ENCODE measurements at regions not wholly inside any gene's neighbourhood (a gene's known extent, or its start where the extent isn't known, plus 50 kb on each side); places are given as distances from the start of the nearest gene placed in this dataset.
A peak's percentile ranks its signal among the peaks of the same experiment; 100 is the strongest.
"Not testable (repeated sequence)": the region's sequence is repeated elsewhere in the genome, so short reads cannot be mapped to it uniquely, and the experiment has no call there.

DNA sequence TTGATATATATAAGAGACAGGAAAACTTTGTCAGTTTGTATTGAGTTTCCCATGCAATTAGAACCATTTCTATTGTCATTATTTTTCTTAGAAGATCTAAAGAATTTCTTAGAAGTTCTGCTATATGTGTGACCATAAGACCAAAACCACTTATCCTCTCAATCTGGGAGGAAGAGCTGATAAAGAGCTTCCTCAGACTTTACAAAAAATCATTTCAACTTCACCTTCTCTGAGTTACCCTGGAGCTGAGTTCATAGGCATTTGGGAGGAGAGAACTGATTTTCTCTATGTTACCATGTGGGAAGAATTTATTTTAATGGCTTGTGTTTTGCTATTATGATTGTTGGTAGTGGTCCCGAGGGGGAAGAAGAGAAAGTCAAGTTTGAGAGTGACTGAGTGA lies 329.3 kb downstream of the GPD2 start:
- no peak for DNase-seq (ENCODE audit: low read depth in 4 of 4, low spot score in 3 of 4)

DNA sequence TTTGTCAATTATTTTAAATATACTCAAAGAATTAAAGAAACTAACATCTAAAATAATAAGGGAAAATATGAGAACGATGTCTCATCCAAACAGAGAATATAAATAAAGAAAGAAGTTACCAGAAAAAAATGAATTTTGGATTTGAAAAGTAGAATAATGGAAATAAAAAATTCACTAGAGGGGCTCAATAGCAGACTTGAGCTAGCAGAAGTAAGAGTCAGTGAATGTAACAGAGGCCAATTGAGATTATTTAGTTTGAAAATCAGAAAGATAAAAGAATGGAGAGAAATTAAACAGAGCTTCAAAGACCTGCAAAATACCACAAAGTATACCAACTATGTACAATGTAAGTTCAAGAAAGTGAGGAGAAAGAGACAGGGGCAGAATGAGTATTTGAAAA lies 333.6 kb downstream of the GPD2 start:
- DNase-seq (ENCODE audit: low read depth in 4 of 4, low spot score in 3 of 4): no peak

DNA sequence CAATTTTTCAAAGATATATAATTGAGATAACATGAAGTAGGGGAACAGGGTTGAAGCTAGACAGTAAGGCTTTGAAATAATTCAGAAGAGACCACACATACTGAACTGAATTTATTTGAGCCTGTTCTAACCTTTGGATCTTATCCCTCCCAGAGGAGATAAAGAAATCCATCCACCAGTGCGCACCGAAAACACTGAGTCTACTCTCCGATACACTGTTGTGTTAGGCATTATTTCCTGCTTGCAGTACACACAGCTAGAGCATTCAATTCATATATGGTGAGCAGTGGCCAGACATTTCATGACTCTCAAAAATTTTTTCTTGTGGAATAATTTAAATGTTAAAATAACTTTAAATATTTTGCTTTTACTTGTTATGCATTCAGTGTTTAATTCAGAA lies 342.7 kb downstream of the GPD2 start:
- DNase-seq (ENCODE audit: low read depth in 4 of 4, low spot score in 3 of 4): no peak

DNA sequence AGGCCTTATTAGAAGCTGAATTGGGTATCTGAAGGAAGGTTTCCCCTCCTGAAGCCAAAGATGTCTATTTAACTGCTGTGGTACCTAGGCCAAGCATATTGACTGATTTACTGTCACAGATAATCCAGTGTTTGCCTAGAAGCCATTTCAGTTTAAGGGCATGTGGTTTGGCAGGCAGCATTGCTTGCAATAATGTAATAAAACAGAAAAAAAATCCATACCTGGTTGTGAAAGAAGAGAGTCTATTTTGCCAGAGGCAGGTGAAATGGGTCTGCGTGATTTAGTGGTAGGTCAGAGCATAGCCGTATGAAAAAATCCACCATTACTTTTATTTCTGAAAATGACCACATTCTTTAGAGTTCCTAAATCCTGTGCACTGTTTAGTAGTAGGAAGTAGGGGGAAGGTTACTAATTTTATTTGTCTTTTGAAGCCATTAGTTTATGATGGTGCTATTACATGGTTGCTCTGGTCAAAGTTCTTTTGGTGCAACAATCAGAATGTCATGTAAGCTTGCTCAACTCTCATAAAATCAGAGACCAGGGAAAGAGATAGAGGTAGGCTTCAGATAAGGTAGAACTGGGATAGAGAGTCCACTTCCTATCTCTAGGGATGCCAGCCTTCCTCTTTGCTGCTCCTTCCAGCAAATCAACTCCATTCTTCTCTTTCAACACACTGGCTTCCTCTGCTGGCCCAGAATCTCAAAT lies 343.4 kb downstream of the GPD2 start:
- DNase-seq (ENCODE audit: low read depth in 4 of 4, low spot score in 3 of 4): no peak

DNA sequence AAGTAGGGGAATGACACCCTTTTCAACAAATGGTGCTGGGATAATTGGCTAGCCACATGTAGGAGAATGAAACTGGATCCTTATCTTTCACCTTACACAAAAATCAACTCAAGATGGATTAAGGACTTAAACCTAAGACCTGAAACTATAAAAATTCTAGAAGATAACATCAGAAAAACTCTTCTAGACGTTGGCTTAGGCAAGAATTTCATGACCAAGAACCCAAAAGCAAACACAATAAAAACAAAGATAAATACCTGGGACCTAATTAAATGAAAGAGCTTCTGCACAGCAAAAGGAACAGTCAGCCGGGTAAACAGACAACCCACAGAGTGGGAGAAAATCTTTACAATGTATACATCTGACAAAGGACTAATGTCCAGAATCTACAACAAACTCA lies 345.5 kb downstream of the GPD2 start:
- DNase-seq (ENCODE audit: low read depth in 4 of 4, low spot score in 3 of 4): not testable (repeated sequence)

DNA sequence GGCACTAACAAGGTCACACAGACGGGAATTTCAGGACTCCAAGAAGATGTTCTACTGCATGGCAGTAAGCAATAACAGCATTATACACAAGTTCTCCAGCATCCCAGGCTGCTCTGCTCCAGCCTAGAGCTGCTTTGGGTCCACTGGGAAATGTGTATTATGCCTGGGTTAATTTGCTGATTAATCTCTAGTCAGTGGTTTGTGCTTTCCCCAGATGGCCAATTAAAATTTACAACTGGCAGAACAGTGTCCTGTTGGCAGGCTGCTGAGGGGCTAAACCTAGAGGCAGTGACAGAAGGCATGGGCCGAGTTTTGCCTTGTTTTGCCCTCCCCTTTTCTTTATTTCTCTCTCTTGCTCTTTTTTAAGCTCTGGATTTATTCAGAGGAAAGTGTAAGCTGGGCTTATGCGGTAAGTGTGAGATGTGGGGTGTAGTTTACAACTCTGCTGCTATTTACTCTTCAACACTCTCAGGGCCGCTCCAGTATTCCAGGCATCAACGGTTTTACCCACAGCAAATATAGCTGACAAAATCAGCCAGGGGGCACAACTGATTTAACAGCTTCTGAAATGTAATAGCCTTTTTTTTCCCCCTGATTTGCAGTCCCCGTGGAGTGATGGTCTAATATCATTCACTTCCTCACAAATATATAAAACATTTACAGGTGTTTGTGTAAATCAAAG lies 348.0 kb downstream of the GPD2 start:
- no peak for DNase-seq (ENCODE audit: low read depth in 4 of 4, low spot score in 3 of 4)

DNA sequence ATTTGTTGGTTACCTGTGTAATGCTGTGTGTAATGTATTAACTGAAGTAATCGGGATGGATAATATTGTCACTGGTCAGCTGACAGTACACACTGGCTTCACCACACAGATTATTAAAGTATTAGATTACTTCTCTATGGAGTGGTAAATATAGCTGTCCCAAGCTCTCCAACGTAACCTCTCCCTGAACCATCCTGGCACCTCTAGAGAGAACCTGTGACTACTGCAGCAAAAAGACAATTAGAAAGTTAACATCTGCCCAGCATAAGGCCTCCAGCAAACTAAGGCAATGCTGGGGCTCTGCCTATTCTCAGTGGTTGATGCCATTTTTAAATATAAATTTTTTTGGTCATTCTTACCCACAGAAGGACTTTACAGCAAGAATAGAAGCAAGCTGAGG lies 351.3 kb downstream of the GPD2 start:
- no peak for DNase-seq (ENCODE audit: low read depth in 4 of 4, low spot score in 3 of 4)

DNA sequence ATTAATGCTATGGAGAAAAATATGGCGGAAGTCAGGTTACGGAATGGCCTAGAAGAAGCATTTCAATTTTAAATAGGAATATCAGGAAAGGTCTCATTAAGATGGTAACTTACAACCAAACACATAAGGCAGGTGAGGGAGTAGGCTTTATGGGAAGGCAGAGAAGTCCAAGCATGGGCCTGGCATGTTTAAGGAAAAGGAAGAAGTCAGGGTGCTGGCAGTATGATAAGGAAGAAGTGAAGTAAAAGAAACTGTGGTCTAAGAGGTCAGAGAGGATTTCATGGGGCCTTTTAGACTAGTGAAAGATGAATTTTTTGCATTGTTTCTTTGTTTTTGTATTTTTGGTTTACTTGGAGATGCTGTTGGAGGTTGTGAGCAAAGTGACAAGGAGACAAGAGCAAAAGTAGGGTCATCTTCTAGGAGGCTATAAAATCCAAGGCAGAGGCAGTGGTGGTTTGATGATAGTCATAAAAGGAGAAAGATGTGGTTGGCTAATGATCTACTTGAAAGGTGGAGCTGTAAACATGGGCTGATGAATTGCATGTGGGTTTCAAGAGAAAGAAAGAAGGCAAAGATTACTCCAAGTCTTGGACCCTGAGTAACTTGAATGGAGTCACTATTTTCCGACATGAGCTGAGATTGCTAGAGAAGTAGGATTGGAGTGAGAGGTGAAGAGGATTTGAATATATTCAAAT lies 354.3 kb downstream of the GPD2 start:
- no peak for DNase-seq (ENCODE audit: low read depth in 4 of 4, low spot score in 3 of 4)

DNA sequence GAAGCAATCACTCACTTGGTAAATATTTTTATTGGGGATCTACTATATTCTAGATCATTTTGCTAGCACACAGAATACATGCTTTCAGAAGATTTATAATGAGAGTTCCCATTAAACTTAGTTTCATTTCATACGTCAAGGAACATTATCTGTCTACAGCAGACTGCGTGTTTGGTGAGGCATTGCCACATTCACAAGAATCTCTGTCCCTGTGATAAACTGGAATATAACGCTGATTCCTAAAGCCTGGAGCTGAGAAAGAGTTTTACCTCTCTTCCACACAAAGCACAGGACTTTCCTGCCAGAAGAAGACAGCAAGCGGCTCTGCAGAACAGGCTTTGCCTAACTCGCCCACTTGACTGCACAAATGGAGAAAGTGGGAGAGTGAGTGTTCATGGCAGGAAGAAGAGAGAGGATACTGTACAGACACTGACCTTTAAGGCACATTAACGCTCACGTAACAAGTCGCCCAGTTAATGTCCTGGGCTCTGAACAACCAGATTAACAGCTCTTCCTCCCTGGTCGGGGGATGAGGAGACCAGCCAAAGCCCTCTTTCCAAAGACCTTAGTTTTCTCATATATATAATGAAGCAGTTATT lies 356.2 kb downstream of the GPD2 start:
- no peak for DNase-seq (ENCODE audit: low read depth in 4 of 4, low spot score in 3 of 4)

DNA sequence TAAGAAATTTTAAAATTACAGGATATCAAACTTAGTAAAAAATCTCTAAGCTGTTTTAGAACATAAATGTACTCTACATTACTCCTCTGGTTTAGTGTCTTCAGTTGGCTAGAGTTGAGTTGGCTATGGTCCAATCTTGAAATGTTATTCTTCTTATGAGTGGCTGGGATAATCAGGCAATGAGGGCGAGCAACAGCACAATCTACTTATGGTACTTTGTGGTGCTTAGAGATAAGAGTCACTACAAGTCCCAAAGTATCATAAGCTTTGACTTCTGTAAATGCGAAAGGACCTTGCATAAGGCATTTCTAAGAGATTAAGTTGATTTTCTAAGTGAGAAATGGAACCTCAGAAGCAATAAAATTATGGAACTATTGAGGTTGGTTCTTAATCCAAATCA lies 361.7 kb downstream of the GPD2 start:
- DNase-seq (ENCODE audit: low read depth in 4 of 4, low spot score in 3 of 4): no peak

DNA sequence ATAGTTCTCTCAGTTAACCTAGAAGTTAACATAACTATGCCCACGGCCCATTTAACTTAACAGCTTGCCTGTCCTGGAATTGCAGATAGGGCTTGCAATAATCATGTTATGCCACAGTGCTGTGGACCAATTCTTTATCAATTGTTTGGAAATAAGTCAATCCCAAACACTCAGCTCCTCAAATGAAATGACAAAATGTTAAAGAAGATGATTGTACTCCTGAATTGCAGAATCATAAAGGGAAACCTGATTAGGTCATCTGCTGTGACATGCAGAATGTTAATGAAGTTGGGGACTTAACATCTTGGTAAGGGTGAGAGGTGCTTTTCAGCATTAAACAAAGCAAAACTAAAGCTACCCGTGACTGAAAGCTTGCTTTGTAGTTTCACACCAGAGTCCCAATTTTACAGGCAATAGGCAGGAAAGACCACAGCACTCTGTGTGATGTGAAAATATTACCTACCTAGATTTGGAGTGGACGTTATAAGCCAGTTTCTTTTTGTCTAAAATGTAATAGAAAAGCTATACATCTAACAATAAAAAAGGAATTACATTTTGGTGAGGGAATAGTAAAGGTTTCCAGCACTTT lies 364.0 kb downstream of the GPD2 start:
- DNase-seq (ENCODE audit: low read depth in 4 of 4, low spot score in 3 of 4): no peak

DNA sequence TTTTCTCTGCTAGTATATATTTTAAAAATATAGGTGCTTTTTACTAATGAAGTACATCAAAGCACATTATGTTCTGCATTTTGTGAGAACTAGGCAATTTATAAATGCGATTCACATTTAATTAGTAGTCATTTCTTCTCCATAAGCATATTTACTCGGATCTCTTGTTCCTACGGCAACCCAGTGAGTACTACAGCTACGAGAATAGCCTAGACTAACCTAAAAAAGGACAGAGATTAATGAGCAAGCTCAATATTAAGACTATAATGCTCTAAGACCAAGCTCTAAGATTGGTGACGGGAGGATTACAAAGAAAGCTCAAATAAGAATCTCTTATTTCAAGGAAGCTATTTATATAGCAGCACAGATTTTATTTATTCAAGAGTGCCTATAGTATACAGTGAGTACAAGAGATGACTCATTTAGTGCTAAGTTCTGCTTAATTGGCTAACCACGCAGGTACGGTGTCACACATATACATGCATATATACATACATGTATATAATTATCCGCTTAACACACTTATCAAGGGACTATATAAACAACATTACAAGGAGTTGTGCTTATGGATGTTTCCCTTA lies 364.7 kb downstream of the GPD2 start:
- no peak for DNase-seq (ENCODE audit: low read depth in 4 of 4, low spot score in 3 of 4)

DNA sequence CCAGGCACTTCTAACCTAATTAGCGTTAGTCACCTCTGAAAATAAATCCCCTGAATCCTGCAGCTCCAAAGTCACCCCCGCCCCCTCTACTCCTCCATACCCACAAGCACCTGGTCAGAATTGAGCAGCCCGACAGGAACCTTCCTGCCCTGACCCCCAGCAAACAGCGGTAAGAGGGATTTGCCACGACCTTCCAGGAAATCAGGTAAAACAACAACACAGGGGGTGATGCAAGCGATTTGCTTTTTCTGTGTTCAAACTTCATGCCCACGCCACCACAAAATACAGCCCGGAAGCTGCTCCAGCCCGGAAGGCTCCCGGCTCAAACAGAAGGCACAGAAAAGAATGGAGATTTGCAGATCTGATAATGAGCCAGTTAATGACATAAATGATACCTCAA lies 367.1 kb downstream of the GPD2 start:
- DNase-seq (ENCODE audit: low read depth in 4 of 4, low spot score in 3 of 4): no peak

DNA sequence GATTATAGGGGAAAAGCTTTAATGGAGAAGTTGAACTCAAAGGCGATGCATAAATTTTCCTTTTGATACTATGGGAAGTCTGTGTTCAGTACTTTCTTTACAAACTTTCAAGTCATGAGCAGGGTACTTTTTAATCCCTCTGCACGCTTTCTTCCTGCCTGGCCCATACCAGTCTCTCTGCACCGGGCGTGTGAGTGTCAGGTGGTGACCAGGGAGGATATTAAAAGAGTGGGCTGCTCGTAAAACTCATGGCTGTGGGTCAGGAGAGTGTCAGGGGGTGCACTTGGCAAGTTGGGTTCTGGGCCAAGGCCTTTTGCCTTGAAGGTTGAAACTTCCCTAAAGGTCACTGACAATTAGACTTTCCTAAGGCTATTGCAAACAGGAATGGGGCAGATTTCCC lies 367.8 kb downstream of the GPD2 start:
- no peak for DNase-seq (ENCODE audit: low read depth in 4 of 4, low spot score in 3 of 4)

DNA sequence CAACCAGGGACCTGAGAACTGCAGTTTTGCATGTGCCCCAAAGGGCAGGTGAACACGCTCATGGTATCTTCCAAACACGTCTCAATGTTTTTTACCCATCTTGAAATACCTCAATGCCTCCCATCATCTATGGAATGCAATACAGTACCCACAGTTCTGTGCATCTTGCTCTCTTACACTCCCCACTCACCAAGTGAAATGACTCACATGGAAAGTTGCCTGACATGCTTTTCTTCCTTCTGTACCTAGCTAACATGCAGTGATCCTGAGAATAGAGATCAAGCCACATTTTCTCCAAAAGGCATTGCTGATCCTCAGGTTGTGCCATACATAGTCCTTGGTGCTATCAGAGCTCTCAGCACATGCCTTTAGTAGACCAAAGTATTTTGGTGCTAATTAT lies 373.9 kb downstream of the GPD2 start:
- DNase-seq (ENCODE audit: low read depth in 4 of 4, low spot score in 3 of 4): no peak

DNA sequence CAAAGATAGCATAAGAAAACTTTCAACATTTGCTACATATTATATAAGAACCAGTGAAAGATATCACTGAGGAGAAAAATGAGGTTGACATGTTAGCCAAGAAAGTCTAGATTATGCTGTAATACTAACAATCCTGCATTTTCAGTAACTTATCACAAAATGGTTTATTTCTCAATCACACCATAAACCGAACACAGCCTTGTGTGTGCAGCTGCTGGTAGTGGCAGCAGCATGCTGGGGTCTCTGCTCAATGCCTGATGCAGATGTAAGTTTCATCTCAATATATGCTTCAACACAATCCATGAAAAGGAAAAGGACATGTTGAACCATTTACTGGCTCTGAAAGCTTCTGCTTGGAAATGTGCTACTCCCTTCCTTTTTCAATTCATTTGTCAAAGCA lies 376.3 kb downstream of the GPD2 start:
- DNase-seq (ENCODE audit: low read depth in 4 of 4, low spot score in 3 of 4): no peak

DNA sequence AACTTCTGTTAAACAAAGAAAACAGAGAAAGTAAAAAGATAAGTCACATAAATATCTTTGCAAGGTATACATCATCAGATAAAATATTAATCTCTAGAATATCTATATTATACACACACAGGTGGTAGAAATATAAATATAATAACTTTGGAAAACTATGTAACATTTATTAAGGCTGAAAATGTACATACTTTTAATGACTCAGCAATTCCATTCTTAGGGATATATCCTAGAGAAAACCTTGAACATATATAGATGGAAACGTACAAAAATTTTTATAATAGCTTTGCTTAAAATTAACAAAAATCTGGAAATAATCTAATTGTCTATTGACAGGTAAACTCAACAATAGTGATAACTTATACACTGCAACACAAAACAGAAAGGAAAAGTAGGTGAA lies 381.3 kb downstream of the GPD2 start:
- no peak for DNase-seq (ENCODE audit: low read depth in 4 of 4, low spot score in 3 of 4)

DNA sequence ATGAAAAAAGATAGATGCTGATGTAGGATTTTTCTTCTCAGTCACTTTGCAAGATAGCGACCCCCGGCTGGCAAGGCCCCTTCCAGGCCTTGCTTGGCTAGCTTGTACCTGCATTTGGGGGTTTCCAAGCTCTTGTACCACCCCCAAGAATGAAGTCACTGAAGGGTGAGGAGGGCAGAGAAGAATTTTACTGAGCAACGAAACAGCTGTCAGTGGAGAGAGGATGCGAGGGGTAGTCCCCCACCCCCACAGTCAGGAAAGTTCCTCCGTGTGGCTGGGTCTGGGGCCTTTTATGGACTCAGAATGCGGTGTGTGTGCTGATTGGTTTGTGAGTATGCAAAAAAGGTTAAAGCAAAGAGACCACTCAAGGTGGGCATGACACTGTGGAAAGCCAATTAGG lies 382.0 kb downstream of the GPD2 start:
- DNase-seq (ENCODE audit: low read depth in 4 of 4, low spot score in 3 of 4): no peak

DNA sequence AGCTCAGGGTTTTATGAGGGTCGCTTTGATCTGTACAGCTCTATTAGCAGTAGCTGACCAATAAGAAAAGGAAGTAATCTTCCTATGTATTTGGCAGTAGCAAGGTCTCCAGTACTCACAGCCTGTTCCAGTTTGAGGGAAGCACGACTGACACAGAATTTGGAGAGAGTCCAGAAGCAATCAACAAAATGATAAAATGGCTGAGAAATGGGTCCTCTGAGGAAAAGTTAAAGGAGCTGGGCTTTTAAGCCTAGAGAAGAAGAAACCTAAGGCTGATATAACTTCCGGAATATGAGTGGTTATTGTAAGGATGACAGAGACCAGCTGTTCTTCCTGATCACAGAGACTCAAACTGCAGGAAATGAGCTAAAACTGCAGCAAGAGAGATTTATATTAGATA lies 382.8 kb downstream of the GPD2 start:
- peak; percentile 32 to 56 (median 46) for DNase-seq (ENCODE audit: low read depth in 4 of 4, low spot score in 3 of 4)

DNA sequence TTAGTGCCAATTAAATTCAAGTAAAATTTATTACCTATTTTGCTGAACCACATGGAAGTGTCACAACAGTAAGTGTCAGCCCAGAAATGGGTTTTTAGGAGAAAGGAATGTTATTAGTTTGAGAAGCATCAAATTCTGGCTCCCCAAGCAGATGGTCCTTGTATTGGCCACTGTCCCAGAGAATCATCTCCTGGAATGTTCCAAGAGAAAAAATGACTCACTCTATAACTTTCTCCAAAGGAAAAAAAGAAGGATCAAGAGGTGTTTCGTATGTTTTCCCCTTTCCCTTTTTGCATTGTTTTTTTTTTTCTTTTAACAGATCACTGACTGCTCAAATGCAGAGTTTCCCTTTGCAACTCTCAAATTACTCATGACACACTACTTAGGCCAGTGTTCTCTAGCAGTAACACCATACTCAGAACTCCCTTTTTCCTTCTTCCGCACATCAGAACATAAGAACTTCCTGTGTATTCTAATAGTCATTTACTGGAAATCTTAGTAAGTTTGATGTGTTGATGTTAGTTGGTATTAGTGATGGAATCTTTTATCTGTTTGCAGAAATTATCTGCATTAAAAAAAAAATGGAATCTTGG lies 390.3 kb downstream of the GPD2 start:
- DNase-seq (ENCODE audit: low read depth in 4 of 4, low spot score in 3 of 4): peak in 3 of 4 donors; percentile 9 to 27 (median 16)
